ENCODE measurements at regions not wholly inside any gene's neighbourhood (a gene's known extent, or its start where the extent isn't known, plus 50 kb on each side); places are given as distances from the start of the nearest gene placed in this dataset.

GRCh38 chr18:45487581-45487980 is 127.7 kb upstream of the SLC14A2 start:
- no peak overlapping the region for H2AFZ ChIP-seq (ENCODE audit: control insufficient read depth, low read depth, low read length)
- FAIRE-seq: no peak
- intact Hi-C loops (cut with micrococcal nuclease; ENCODE audit: unreplicated experiment): no loop called here
- no peaks in the 10 kb centered on the region for H3K27me3 ChIP-seq (replicated peaks in 1 of 2; ENCODE audit: control insufficient read depth in 2 of 2, insufficient read depth in 2 of 2, low read length in 1 of 2)
- no TSS peak for BruUV-seq (replicated peaks)
- H3K27ac ChIP-seq (ENCODE audit: control insufficient read depth, insufficient read depth): no peak overlapping the region
- H4K20me1 ChIP-seq (ENCODE audit: control insufficient read depth, insufficient read depth): no peaks in the 10 kb centered on the region
- ChIA-PET CTCF (no interaction called here), SMC1A (ENCODE audit: uncharacterized antibody, unreplicated experiment) (no interaction called here), POLR2A (no interaction called here), RAD21 (ENCODE audit: unreplicated experiment) (no interaction called here)
- WGBS (ENCODE audit: insufficient coverage, insufficient replicate concordance, low lambda C conversion rate, missing lambda C conversion rate): 0% methylated on average over 3 of the region's 3 CpGs
- no peak for DNase-seq (ENCODE audit: low read depth, low spot score)
- H3K4me2 ChIP-seq (ENCODE audit: control insufficient read depth, insufficient read depth): no peak overlapping the region
- TF ChIP-seq FOXK2 (IDR thresholded peaks at IDR 0.05): no peak
- TF ChIP-seq PKNOX1 (IDR thresholded peaks at IDR 0.05): no peak
- TF ChIP-seq PAX8 (IDR thresholded peaks at IDR 0.05): no peak
- no peak for TF ChIP-seq SMAD5 (IDR thresholded peaks at IDR 0.05; ENCODE audit: low read depth)
- no peak for TF ChIP-seq BCL3 (IDR thresholded peaks at IDR 0.05; ENCODE audit: borderline replicate concordance, insufficient read depth, low read depth, low read length, poor library complexity, severe bottlenecking)
- TF ChIP-seq MYC (IDR thresholded peaks at IDR 0.05; ENCODE audit: insufficient read depth, insufficient read length, insufficient replicate concordance, low read length, severe bottlenecking): no peak
- TF ChIP-seq LARP7 (IDR thresholded peaks at IDR 0.05): no peak
- no peak for TF ChIP-seq TAF1 (IDR thresholded peaks at IDR 0.05; ENCODE audit: borderline replicate concordance, low read depth, low read length)
- no peak for TF ChIP-seq MEF2A (IDR thresholded peaks at IDR 0.05; ENCODE audit: insufficient read depth, low read depth, low read length)
- no peak for ATAC-seq
- in situ Hi-C loops (cut with MboI): no loop called here
- no peaks in the 10 kb centered on the region for H3K4me1 ChIP-seq (ENCODE audit: control insufficient read depth, insufficient read depth, low read length)
- no peaks in the 10 kb centered on the region for H3K36me3 ChIP-seq (ENCODE audit: control insufficient read depth in 2 of 2, insufficient read depth in 2 of 2, low read length in 1 of 2)
- no peaks in the 10 kb centered on the region for H3K9me3 ChIP-seq (replicated peaks; ENCODE audit: control insufficient read depth, insufficient read depth, low read length)
- H3K79me2 ChIP-seq (ENCODE audit: control insufficient read depth, insufficient read depth, low read length): no peaks in the 10 kb centered on the region
- H3K9ac ChIP-seq (ENCODE audit: control insufficient read depth, insufficient read depth, low read length): no peak overlapping the region
- no peak overlapping the region for H3K4me3 ChIP-seq

Data from GM12878 (cell line).